Activated CD4-positive, alpha-beta T cell treated with anti-CD3 and anti-CD28 coated beads for 36 hours (primary cell): ENCODE measurements at regions not wholly inside any gene's neighbourhood (a gene's known extent, or its start where the extent isn't known, plus 50 kb on each side); places are given as distances from the start of the nearest gene placed in this dataset.

Experiments
- ATAC-seq: fragments of 200-7000 bp; cut with Tn5 transposase; one replicate; pipeline ENCODE4 v1.10.0; 2021; ENCODE audit warnings: mild to moderate bottlenecking, moderate library complexity
- CTCF ChIA-PET: fragments of 350-600 bp; sonication (Branson Sonifier 250); formaldehyde crosslinking; loops from one replicate; lab custom pipeline; 2021; ENCODE audit warnings: antibody characterized with exemption; lab: Charles Lee
- POLR2A ChIA-PET: fragments of 350-600 bp; sonication (Branson Sonifier 250); formaldehyde crosslinking; loops from one replicate; lab custom pipeline; 2021; ENCODE audit warnings: antibody characterized with exemption, inconsistent platforms; lab: Charles Lee
- DNase-seq: peaks from one replicate; pipeline ENCODE4 v3.0.0-alpha.2; 2020
- H3K27ac Mint-ChIP-seq: one replicate; pipeline ENCODE4 v1.8.0; 2021; ENCODE audit warnings: mixed read lengths
- H3K27me3 Mint-ChIP-seq: one replicate; pipeline ENCODE4 v1.8.0; 2021; ENCODE audit warnings: mixed read lengths
- H3K36me3 Mint-ChIP-seq: one replicate; pipeline ENCODE4 v1.8.0; 2021; ENCODE audit warnings: low read depth, mixed read lengths
- H3K4me1 Mint-ChIP-seq: one replicate; pipeline ENCODE4 v1.8.0; 2021; ENCODE audit warnings: mixed read lengths
- H3K4me3 Mint-ChIP-seq: one replicate; pipeline ENCODE4 v1.8.0; 2021; ENCODE audit warnings: mild to moderate bottlenecking, moderate library complexity, mixed read lengths
- H3K9me3 Mint-ChIP-seq: one replicate; pipeline ENCODE4 v1.8.0; 2021; ENCODE audit warnings: low read depth, mixed read lengths
- intact Hi-C, 2 experiments: fragments of 100-400 bp; cut with DNase I in 1 of 2; cut with micrococcal nuclease in 1 of 2; formaldehyde crosslinking; loops; one replicate each; pipeline versions ENCODE4 v1.14.2 to v1.15.1; 2022 to 2024; cut with DNase I, micrococcal nuclease

DNA sequence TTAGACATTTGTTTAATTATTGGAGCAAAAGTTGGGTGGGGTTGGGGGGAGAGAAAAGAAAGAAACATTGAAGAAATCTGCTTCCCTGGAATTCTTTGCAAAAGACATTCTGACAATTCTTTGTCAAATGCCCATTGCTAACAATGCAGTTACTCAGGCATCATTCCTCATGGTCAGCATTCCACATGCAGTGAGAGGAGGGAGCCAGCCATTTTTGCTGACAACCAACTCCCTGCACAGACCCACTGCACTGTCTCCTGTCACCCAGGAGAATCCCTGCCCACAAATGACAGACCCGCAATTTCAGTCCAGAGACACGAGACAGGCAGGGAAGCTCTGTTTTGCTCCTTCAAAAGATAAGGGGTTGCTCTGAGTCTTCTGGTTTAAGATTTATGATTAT, 985.1 kb upstream of the SLIT2 start:
- no peak overlapping the region for H3K27ac Mint-ChIP-seq
- intact Hi-C loops, result no loop called here
- no peak for ATAC-seq

DNA sequence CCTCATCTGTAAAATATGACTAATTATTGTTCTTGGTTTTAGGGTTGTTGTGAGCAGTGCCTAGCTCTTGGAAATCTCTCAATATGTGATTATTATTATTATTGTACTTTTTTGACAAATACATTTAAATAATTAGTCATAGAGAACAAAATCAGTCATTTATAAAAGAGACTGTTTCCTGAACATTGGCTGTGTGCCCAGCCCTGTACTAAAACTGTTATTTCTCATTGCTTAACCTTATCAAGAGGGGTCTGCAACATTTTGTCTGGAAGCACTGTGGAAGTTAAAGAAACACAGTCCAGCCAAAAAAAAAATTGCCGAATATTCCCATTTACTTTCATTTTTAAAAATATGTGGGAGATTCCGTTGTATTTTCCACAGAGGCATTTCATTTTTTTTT, 989.2 kb upstream of the SLIT2 start:
- ATAC-seq (no peak), DNase-seq (no peak)
- ChIA-PET CTCF (interaction anchor here (0.5 kb wide), 1 partner anchor 299 kb away, joined by 3 read pairs; no protein-coding TSS in a partner anchor), POLR2A (no interaction called here)
- H3K36me3 Mint-ChIP-seq, result no peaks in the 10 kb centered on the region
- no peaks in the 10 kb centered on the region for H3K4me1 Mint-ChIP-seq
- H3K27me3 Mint-ChIP-seq, result no peaks in the 10 kb centered on the region
- H3K9me3 Mint-ChIP-seq, result peaks cover 7% of the 10 kb centered on the region
- H3K4me3 Mint-ChIP-seq, result no peak overlapping the region
- intact Hi-C loops, result no loop called here
- no peak overlapping the region for H3K27ac Mint-ChIP-seq

More for the DNA sequence above, 985.1 kb upstream of the SLIT2 start:
- Mint-ChIP-seq H3K4me1 (no peaks in the 10 kb centered on the region), H3K9me3 (peaks cover 4% of the 10 kb centered on the region), H3K27me3 (no peaks in the 10 kb centered on the region), H3K36me3 (no peaks in the 10 kb centered on the region), H3K4me3 (no peak overlapping the region)
- CTCF ChIA-PET, result no interaction called here
- DNase-seq, result no peak
- POLR2A ChIA-PET, result no interaction called here

DNA sequence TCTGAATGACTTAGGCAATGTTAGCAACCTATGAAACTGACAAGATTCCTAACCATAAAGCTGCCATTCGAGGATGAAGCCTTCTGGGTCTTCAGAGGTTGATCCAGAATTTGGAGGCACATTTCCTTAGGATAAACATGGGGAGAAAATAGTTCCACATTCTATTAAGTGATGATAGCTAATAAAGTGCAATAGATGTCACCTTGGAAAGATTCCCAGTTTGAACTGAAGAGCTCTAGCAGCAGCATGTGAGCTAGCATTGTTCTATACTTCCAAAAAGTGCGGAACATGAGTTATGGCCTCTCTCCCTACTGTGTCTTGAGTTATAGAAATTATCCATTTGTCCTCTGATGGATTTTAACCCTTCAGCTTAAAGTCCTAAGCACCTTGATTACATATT, 991.4 kb upstream of the SLIT2 start:
- ChIA-PET POLR2A (no interaction called here), CTCF (no interaction called here)
- Mint-ChIP-seq H3K27ac (no peak overlapping the region), H3K9me3 (peaks cover 13% of the 10 kb centered on the region), H3K36me3 (no peaks in the 10 kb centered on the region), H3K4me3 (no peak overlapping the region), H3K27me3 (no peaks in the 10 kb centered on the region), H3K4me1 (no peaks in the 10 kb centered on the region)
- no peak for ATAC-seq
- intact Hi-C loops, result no loop called here
- no peak for DNase-seq

DNA sequence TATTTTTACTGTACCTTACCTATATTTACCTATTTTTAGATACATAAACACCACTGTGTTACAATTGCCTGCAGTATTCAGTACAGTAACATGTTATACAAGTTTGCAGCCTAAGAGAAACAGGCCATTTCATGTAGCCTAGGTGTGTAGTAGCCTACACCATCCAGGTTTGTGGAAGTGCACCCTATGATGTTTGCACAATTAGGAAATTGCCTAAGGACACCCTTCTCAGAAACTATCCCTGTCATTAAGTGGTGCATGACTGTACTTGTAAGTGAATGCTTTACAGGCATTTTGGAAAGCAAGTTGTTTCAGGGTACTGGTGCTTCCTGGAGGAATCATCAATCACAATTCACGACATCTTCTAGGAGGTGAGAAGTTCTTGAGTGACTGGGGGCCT, 991.8 kb upstream of the SLIT2 start:
- Mint-ChIP-seq H3K27me3 (no peaks in the 10 kb centered on the region), H3K4me1 (no peaks in the 10 kb centered on the region), H3K27ac (no peak overlapping the region), H3K4me3 (no peak overlapping the region), H3K36me3 (no peaks in the 10 kb centered on the region), H3K9me3 (peaks cover 13% of the 10 kb centered on the region)
- ATAC-seq (no peak), DNase-seq (no peak)
- CTCF ChIA-PET, result no interaction called here
- intact Hi-C loops, result no loop called here
- POLR2A ChIA-PET, result no interaction called here

DNA sequence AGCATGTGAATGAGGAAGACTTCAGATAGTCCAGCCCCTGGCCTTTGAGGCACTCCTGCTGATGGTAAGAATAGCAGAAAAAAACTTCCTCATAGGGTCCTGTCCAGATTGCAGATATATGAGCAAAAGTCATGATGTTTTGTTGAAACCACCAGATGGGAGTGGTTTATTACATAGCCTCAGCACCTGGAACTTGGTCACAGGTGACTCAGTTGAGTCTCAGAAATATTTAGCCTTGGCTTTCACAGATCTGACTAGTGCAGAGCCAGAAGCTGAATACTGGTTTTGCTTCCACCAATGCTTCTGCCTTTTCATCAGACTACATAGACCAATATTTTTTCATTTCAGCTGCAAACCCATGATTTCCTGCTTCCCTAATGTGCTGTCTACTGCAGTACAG, 994.9 kb upstream of the SLIT2 start:
- Mint-ChIP-seq H3K36me3 (no peaks in the 10 kb centered on the region), H3K4me1 (no peaks in the 10 kb centered on the region), H3K4me3 (no peak overlapping the region), H3K27ac (no peak overlapping the region), H3K9me3 (peaks cover 15% of the 10 kb centered on the region), H3K27me3 (no peaks in the 10 kb centered on the region)
- ATAC-seq (no peak), DNase-seq (no peak)
- ChIA-PET CTCF (no interaction called here), POLR2A (interaction anchor here (0.6 kb wide), 1 partner anchor 67 kb away, joined by 3 read pairs; no protein-coding TSS in a partner anchor)
- intact Hi-C loops, result no loop called here

DNA sequence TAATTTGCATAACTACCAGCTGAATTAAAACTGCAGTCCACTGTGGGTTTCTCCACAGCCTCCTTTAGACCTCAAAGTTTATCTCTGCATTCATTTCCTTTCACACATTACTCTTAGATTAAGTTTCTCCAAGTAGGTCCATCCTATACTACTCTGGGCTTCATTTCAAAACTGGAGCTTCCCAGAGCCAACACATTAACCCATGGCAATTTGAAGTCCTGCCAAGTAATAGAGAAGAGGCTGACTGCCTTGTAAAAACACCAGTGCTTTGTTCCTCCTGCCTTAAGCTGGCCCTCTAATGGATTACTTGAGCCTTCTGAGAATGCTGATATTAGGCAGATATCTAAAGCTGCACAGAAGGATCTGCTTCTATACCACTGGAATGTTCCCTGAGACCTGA, 997.2 kb upstream of the SLIT2 start:
- no peak for DNase-seq
- ChIA-PET CTCF (no interaction called here), POLR2A (no interaction called here)
- Mint-ChIP-seq H3K36me3 (no peaks in the 10 kb centered on the region), H3K4me3 (no peak overlapping the region), H3K9me3 (peaks cover 20% of the 10 kb centered on the region), H3K27ac (no peak overlapping the region), H3K27me3 (no peaks in the 10 kb centered on the region), H3K4me1 (no peaks in the 10 kb centered on the region)
- no peak for ATAC-seq
- intact Hi-C loops, result no loop called here

DNA sequence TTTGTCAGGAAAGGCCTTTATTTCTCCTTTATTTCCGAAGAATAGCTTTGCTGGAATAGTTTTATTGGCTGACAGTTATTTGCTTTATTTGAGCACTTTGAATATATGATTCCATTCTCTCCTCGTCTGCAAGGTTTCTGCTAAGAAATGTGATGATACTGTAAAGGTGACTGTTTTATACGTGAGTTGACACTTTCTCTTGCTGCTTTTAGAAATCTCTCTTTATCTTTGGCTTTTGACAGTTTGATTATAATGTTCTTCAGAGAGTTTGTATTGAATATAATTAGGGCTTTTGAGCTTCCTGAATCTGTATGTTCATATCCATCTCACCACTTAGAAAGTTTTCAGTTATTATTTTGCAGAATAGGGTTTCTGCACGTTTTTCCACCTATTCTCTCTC, 1003.7 kb upstream of the SLIT2 start:
- H3K27me3 Mint-ChIP-seq, result no peaks in the 10 kb centered on the region
- no peak overlapping the region for H3K27ac Mint-ChIP-seq
- no peaks in the 10 kb centered on the region for H3K4me1 Mint-ChIP-seq
- intact Hi-C loops, result no loop called here
- H3K36me3 Mint-ChIP-seq, result no peaks in the 10 kb centered on the region
- ATAC-seq (no peak), DNase-seq (no peak)
- ChIA-PET CTCF (no interaction called here), POLR2A (no interaction called here)
- H3K4me3 Mint-ChIP-seq, result no peak overlapping the region
- peaks cover 15% of the 10 kb centered on the region for H3K9me3 Mint-ChIP-seq

DNA sequence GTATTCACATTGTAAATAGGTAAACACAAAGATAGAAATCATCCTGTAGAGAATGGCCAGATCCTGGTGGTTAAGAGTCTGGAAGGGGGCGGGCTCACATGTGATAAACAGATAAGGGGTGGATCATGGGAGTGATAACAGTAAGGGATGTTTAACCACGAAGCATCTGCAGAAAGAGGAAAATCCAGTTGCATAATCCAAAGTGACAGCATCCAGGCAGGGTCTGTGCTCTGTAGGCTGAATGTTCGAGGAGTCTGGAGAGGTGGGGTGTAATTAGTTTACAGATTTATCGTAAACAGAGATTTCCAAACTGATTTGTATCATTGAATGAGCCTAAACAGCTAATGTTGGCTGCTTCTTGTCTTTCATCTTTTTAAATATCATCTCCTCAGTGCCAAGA, 1009.8 kb upstream of the SLIT2 start:
- Mint-ChIP-seq H3K36me3 (no peaks in the 10 kb centered on the region), H3K27me3 (no peaks in the 10 kb centered on the region), H3K9me3 (peaks cover 10% of the 10 kb centered on the region), H3K27ac (no peak overlapping the region), H3K4me1 (no peaks in the 10 kb centered on the region), H3K4me3 (no peak overlapping the region)
- ATAC-seq (no peak), DNase-seq (no peak)
- POLR2A ChIA-PET, result no interaction called here
- intact Hi-C loops, result no loop called here
- CTCF ChIA-PET, result no interaction called here

DNA sequence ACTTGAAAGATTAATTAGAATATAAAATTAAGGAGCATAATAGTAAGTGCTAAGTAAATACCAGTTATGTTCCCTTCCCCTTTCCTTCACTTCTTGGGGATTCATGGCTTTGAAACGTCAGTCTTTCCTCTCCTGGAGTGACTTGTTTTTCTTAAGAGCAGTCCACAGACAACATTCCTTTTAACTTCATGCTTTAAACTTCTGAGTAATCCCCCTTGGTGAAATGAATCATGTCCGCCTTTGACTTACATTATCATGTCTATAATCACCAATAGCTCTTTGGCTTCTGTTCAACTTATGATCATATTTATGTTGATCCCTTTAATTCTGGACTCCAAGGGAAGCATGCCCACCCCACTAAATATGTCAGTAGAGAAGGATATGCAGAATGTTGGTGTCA, 1012.1 kb upstream of the SLIT2 start:
- DNase-seq (no peak), ATAC-seq (no peak)
- intact Hi-C loops, result no loop called here
- Mint-ChIP-seq H3K4me1 (no peaks in the 10 kb centered on the region), H3K36me3 (no peaks in the 10 kb centered on the region), H3K9me3 (peaks cover 3% of the 10 kb centered on the region), H3K27me3 (no peaks in the 10 kb centered on the region), H3K27ac (no peak overlapping the region), H3K4me3 (no peak overlapping the region)
- ChIA-PET POLR2A (interaction anchor here (0.6 kb wide), 1 partner anchor 162 kb away, joined by 3 read pairs; no protein-coding TSS in a partner anchor), CTCF (no interaction called here)

DNA sequence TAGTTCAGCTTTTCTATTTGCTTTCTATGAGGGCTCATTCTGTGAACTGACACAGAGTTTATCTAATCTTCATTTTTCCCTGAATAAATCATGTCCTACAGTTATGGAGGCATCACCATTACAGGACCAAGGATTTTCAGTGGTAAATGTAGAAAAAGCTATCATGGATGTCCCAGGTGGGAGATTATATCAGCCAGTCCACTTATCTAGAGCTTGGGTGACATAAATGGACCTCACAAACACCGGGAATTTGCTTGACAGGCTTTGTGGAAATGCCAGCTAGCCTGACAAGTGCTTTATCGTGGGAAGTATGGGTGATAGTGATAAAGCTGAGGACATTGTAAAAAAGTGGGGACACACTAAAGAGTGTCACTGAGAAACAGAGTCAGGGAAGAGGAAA, 1015.2 kb upstream of the SLIT2 start:
- Mint-ChIP-seq H3K9me3 (no peaks in the 10 kb centered on the region), H3K27ac (no peak overlapping the region), H3K4me3 (no peak overlapping the region), H3K4me1 (no peaks in the 10 kb centered on the region), H3K36me3 (no peaks in the 10 kb centered on the region), H3K27me3 (no peaks in the 10 kb centered on the region)
- POLR2A ChIA-PET, result no interaction called here
- CTCF ChIA-PET, result no interaction called here
- intact Hi-C loops, result no loop called here
- DNase-seq, result no peak
- ATAC-seq, result no peak

DNA sequence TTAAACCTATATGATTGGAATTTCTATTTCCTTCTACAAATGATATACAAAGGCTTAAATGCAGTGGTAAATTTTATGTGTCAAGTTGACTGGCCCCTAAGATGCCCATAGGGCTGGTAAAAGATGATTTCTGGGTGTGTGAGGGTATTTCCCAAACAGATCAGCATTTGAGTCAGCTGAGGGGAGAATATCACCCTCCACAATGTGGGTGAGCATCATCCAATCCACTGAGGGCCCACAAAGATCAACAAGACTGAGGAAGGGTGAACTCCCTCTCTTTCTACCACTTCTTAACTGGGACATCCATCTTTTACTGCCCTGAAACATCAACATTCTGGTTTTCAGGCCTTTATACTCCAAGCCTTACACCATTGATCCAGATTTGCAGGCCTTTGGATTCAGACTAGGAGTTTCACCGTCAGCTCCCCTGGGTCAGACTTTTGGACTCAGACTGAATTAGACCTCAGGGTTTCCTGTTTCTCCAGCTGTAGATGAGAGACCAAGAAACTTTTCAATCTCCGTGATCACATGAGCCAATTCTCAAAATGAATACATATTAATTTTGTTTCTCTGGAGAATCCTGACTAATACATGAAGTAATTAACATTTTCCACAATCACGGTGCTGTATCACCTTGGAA, 1020.7 kb upstream of the SLIT2 start:
- intact Hi-C loops, result no loop called here
- H3K36me3 Mint-ChIP-seq, result no peaks in the 10 kb centered on the region
- no peak for DNase-seq
- H3K4me1 Mint-ChIP-seq, result no peaks in the 10 kb centered on the region
- ChIA-PET CTCF (no interaction called here), POLR2A (no interaction called here)
- H3K27ac Mint-ChIP-seq, result no peak overlapping the region
- no peaks in the 10 kb centered on the region for H3K27me3 Mint-ChIP-seq
- no peak overlapping the region for H3K4me3 Mint-ChIP-seq
- H3K9me3 Mint-ChIP-seq, result no peaks in the 10 kb centered on the region
- ATAC-seq, result no peak

DNA sequence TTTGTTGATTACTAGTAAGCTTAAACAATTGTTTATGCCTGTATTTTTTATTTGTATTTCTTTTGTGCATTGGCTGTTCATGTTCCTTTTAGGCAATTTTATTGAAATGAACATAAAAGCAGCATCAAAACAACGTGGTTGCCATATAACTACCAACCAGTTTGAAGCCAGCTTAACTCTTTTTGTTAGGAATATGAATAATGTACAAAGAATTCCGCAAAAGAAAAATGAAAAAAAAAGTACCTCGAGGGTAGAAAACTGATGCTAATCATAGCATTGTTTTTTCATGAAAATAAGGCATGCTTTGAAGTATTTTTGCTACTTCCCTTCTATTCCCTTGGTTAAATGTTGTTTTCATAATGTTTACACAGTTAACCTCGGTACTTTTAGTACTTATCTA, 1024.0 kb upstream of the SLIT2 start:
- POLR2A ChIA-PET, result no interaction called here
- no peaks in the 10 kb centered on the region for H3K9me3 Mint-ChIP-seq
- intact Hi-C loops, result no loop called here

More for the DNA sequence above, 1024.0 kb upstream of the SLIT2 start:
- Mint-ChIP-seq H3K4me1 (no peaks in the 10 kb centered on the region), H3K36me3 (no peaks in the 10 kb centered on the region), H3K27ac (no peak overlapping the region), H3K27me3 (no peaks in the 10 kb centered on the region), H3K4me3 (no peak overlapping the region)
- no peak for DNase-seq
- CTCF ChIA-PET, result no interaction called here
- ATAC-seq, result no peak
